IMR-90 (cell line): ENCODE measurements at regions not wholly inside any gene's neighbourhood (a gene's known extent, or its start where the extent isn't known, plus 50 kb on each side); places are given as distances from the start of the nearest gene placed in this dataset.
"Not testable (repeated sequence)": the region's sequence is repeated elsewhere in the genome, so short reads cannot be mapped to it uniquely, and the experiment has no call there.

Experiments used
- BHLHE40 ChIP-seq: fragments of 150-350 bp; IDR thresholded peaks from 2 replicates; pipeline ENCODE4 v1.6.1; 2016; ENCODE audit warnings: mild to moderate bottlenecking, low read depth, low read length
- CHD1 ChIP-seq: IDR thresholded peaks from 2 replicates; pipeline ENCODE4 v1.6.1; 2012; ENCODE audit warnings: low read depth, low read length, improper control_type of control experiment
- CTCF ChIP-seq: conservative IDR thresholded peaks from 2 replicates; pipeline ENCODE4 v1.5.1; 2012; ENCODE audit warnings: mild to moderate bottlenecking, low read depth, low read length, improper control_type of control experiment
- ELK1 ChIP-seq: fragments of 150-350 bp; IDR thresholded peaks from 2 replicates; pipeline ENCODE4 v1.6.1; 2016; ENCODE audit warnings: low read depth, mild to moderate bottlenecking, low read length, moderate library complexity, borderline replicate concordance
- MXI1 ChIP-seq: IDR thresholded peaks from 2 replicates; pipeline ENCODE4 v1.6.1; 2012; ENCODE audit warnings: low read depth, mild to moderate bottlenecking, low read length, moderate library complexity, borderline replicate concordance
- NFE2L2 ChIP-seq: fragments of 150-350 bp; IDR thresholded peaks from 2 replicates; pipeline ENCODE4 v1.6.1; 2016; ENCODE audit warnings: low read depth, mild to moderate bottlenecking, low read length
- POLR2A ChIP-seq: IDR thresholded peaks from 2 replicates; pipeline ENCODE4 v1.6.1; 2012; ENCODE audit warnings: mild to moderate bottlenecking, low read depth, low read length
- RAD21 ChIP-seq: IDR thresholded peaks from 2 replicates; pipeline ENCODE4 v1.6.1; 2012; ENCODE audit warnings: low read length, improper control_type of control experiment
- RCOR1 ChIP-seq: IDR thresholded peaks from 2 replicates; pipeline ENCODE4 v1.6.1; 2012; ENCODE audit warnings: mild to moderate bottlenecking, low read length, improper control_type of control experiment; ENCODE audit not compliant: insufficient replicate concordance
- RFX5 ChIP-seq: IDR thresholded peaks from 2 replicates; pipeline ENCODE4 v1.8.0; 2012; ENCODE audit warnings: low read depth, mild to moderate bottlenecking, low read length, moderate library complexity
- SMC3 ChIP-seq: fragments of 150-350 bp; IDR thresholded peaks from 2 replicates; pipeline ENCODE4 v1.6.1; 2016; ENCODE audit warnings: low read depth, mild to moderate bottlenecking, antibody characterized with exemption, low read length, moderate library complexity
- USF2 ChIP-seq: fragments of 150-350 bp; IDR thresholded peaks from 2 replicates; pipeline ENCODE4 v1.6.1; 2017; ENCODE audit warnings: mild to moderate bottlenecking, antibody characterized with exemption, low read length, low read depth

GRCh38 chr9:87041553-87042235, 94.4 kb upstream of the GAS1 start:
- not testable (repeated sequence) for TF ChIP-seq CTCF, POLR2A, USF2, CHD1, SMC3, RFX5, NFE2L2, RAD21, MXI1, RCOR1, BHLHE40, ELK1
